ENCODE measurements at regions not wholly inside any gene's neighbourhood (a gene's known extent, or its start where the extent isn't known, plus 50 kb on each side); places are given as distances from the start of the nearest gene placed in this dataset.
A peak's percentile ranks its signal among the peaks of the same experiment; 100 is the strongest.

DNA sequence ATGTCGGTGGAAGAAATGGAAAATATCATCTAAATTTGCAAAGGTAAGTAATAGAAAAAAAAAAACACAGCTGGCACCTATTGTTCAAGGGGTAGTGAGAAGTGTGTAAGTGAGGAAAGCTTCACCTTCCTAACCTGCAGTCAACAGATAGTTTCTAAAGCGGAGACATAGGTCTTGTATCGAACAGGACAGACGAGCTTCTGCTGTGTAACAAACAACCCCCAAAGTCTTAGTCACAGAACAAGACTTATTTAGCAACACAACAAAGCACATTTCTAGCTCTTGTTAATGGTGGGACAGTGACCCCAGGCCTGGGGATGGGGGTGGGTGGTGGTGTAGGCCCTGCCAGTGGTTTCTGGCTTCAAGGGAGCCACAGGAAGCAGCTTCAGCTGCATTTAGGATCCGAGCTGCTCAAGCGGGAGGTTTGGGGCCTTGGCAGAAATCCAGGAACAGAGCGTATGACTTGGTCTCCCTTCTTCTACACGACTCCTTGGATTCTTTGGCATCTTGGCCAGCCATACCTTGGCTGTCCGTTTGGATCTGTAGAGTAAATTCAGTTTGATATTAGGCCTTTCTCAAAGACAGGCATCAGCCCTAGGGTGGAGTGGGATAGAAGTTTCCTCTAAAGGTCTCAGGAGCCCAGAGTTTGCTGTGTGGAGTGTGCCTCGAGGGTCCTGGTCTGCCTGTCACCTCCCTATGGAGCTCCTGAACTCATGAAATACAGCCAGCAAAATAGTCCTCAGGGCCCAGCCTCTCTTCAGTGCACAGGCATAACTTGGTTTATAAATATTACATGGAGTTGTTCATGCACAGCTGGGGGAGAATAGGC, 56.9 kb upstream of the SHH start:
- Histone ChIP-seq H3K9me3 (no peaks in the 10 kb centered on the region), H3K36me3 (ENCODE audit: control insufficient read depth, insufficient read depth, low read length) (no peaks in the 10 kb centered on the region), H3K27me3 (replicated peaks; ENCODE audit: control insufficient read depth, insufficient read depth, low read length) (no peaks in the 10 kb centered on the region; the same call in 1 of the 2 replicates), H3K4me3 (ENCODE audit: low read depth, low read length) (no peak overlapping the region), H3K4me1 (no peaks in the 10 kb centered on the region)
- peaks cover 3% of the 10 kb centered on the region for H3K27me3 Mint-ChIP-seq (ENCODE audit: insufficient read depth, unreplicated experiment)
- H3K36me3 Mint-ChIP-seq (ENCODE audit: insufficient read depth, unreplicated experiment), result no peaks in the 10 kb centered on the region
- no peaks in the 10 kb centered on the region for H3K9me3 Mint-ChIP-seq (ENCODE audit: unreplicated experiment)
- intact Hi-C loops (cut with micrococcal nuclease; ENCODE audit: unreplicated experiment), result no loop called here
- peak in 1 of 2 experiments; percentile 8 for DNase-seq
- ChIA-PET POLR2A (no interaction called here), CTCF (no interaction called here)
- peaks cover 21% of the 10 kb centered on the region for H3K4me1 Mint-ChIP-seq (ENCODE audit: low read depth, unreplicated experiment)
- H3K27ac Mint-ChIP-seq (ENCODE audit: unreplicated experiment), result no peak overlapping the region
- TF ChIP-seq, protein P1, sequence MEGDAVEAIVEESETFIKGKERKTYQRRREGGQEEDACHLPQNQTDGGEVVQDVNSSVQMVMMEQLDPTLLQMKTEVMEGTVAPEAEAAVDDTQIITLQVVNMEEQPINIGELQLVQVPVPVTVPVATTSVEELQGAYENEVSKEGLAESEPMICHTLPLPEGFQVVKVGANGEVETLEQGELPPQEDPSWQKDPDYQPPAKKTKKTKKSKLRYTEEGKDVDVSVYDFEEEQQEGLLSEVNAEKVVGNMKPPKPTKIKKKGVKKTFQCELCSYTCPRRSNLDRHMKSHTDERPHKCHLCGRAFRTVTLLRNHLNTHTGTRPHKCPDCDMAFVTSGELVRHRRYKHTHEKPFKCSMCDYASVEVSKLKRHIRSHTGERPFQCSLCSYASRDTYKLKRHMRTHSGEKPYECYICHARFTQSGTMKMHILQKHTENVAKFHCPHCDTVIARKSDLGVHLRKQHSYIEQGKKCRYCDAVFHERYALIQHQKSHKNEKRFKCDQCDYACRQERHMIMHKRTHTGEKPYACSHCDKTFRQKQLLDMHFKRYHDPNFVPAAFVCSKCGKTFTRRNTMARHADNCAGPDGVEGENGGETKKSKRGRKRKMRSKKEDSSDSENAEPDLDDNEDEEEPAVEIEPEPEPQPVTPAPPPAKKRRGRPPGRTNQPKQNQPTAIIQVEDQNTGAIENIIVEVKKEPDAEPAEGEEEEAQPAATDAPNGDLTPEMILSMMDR (IDR thresholded peaks at IDR 0.05; ENCODE audit: insufficient read depth in 1 of 2, low read depth in 1 of 2, low read length in 1 of 2, severe bottlenecking in 1 of 2, unreplicated experiment in 1 of 2), result no peak
- H3K4me3 Mint-ChIP-seq (ENCODE audit: unreplicated experiment), result no peak overlapping the region
- BruUV-seq (replicated peaks), result no TSS peak

DNA sequence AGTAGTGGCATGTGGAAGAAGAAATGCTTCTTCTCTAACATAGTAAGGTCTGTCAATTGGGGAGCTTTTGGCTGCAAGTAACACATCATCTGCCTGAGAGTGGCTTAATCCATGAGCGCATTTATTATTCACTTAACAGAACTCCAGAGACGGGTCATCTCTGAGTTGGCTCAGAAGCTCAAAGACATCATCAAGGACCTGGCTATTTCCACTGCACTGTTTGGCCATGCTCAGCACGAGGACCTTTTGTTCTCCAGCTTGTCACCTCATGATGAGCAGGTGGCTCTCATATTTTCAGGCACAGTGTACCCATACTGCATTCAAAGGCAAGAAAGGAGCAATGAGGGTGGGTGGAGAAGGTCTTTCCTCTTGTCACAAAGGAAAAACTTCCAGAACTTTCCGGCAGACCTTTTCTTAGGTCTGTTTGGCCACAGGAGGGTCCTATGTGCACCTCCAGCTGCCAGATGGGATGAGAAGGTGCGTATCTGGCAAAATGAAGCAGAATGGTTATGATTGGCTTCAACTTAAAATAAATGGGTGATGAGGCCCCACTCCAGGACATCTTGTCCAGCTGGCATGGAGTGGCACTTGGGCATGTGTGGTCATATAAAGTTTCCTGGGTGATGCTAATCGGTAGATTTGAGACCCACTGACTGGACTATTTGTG, 55.6 kb upstream of the SHH start:
- TF ChIP-seq, protein P1 (IDR thresholded peaks at IDR 0.05; ENCODE audit: insufficient read depth in 1 of 2, low read depth in 1 of 2, low read length in 1 of 2, severe bottlenecking in 1 of 2, unreplicated experiment in 1 of 2), result no peak
- peak in 1 of 2 experiments; percentile 5 for DNase-seq
- H3K4me1 ChIP-seq, result no peaks in the 10 kb centered on the region
- no peaks in the 10 kb centered on the region for H3K27me3 Mint-ChIP-seq (ENCODE audit: insufficient read depth, unreplicated experiment)
- H3K9me3 ChIP-seq, result no peaks in the 10 kb centered on the region
- no peak overlapping the region for H3K4me3 ChIP-seq (ENCODE audit: low read depth, low read length)
- no peak overlapping the region for H3K4me3 Mint-ChIP-seq (ENCODE audit: unreplicated experiment)
- no TSS peak for BruUV-seq (replicated peaks)
- H3K9me3 Mint-ChIP-seq (ENCODE audit: unreplicated experiment), result no peaks in the 10 kb centered on the region
- ChIA-PET CTCF (no interaction called here), POLR2A (no interaction called here)
- peaks cover 21% of the 10 kb centered on the region for H3K4me1 Mint-ChIP-seq (ENCODE audit: low read depth, unreplicated experiment)
- H3K36me3 Mint-ChIP-seq (ENCODE audit: insufficient read depth, unreplicated experiment), result no peaks in the 10 kb centered on the region
- no peak overlapping the region for H3K27ac Mint-ChIP-seq (ENCODE audit: unreplicated experiment)
- no peaks in the 10 kb centered on the region; the same call in 1 of the 2 replicates for H3K27me3 ChIP-seq (replicated peaks; ENCODE audit: control insufficient read depth, insufficient read depth, low read length)
- intact Hi-C loops (cut with micrococcal nuclease; ENCODE audit: unreplicated experiment), result no loop called here
- no peaks in the 10 kb centered on the region for H3K36me3 ChIP-seq (ENCODE audit: control insufficient read depth, insufficient read depth, low read length)

DNA sequence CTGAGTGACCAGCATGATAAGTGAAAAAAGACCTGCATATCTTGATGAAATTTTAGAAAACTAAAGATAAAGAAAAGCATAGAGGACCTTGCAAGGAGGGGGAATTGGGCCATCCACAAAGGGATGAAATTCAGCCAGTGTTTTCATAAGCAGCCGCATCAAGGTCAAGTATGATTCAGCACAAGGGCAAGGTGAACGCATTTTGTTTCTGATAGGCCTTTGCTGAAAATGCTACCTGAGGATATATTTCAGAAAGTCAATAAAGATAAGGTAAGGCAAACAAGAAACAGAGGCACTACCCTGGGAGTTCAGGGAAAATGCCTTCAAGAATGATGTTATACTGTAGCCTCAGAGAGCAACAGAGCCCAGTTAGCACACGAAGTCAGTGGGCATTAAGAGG, 55.0 kb upstream of the SHH start:
- H3K36me3 ChIP-seq (ENCODE audit: control insufficient read depth, insufficient read depth, low read length), result no peaks in the 10 kb centered on the region
- no peaks in the 10 kb centered on the region for H3K4me1 ChIP-seq
- BruUV-seq (replicated peaks), result no TSS peak
- no peaks in the 10 kb centered on the region for H3K9me3 ChIP-seq
- H3K4me3 ChIP-seq (ENCODE audit: low read depth, low read length), result no peak overlapping the region
- Mint-ChIP-seq H3K9me3 (ENCODE audit: unreplicated experiment) (no peaks in the 10 kb centered on the region), H3K27ac (ENCODE audit: unreplicated experiment) (no peak overlapping the region), H3K4me1 (ENCODE audit: low read depth, unreplicated experiment) (peaks cover 21% of the 10 kb centered on the region), H3K36me3 (ENCODE audit: insufficient read depth, unreplicated experiment) (no peaks in the 10 kb centered on the region), H3K27me3 (ENCODE audit: insufficient read depth, unreplicated experiment) (no peaks in the 10 kb centered on the region), H3K4me3 (ENCODE audit: unreplicated experiment) (no peak overlapping the region)
- no peaks in the 10 kb centered on the region; the same call in 1 of the 2 replicates for H3K27me3 ChIP-seq (replicated peaks; ENCODE audit: control insufficient read depth, insufficient read depth, low read length)
- ChIA-PET CTCF (no interaction called here), POLR2A (no interaction called here)
- peak in 1 of 2 experiments; percentile 26 for DNase-seq
- TF ChIP-seq, protein P1 (IDR thresholded peaks at IDR 0.05; ENCODE audit: insufficient read depth in 1 of 2, low read depth in 1 of 2, low read length in 1 of 2, severe bottlenecking in 1 of 2, unreplicated experiment in 1 of 2), result no peak
- intact Hi-C loops (cut with micrococcal nuclease; ENCODE audit: unreplicated experiment), result no loop called here
